Mesendoderm (in vitro differentiated cells): ENCODE measurements at regions not wholly inside any gene's neighbourhood (a gene's known extent, or its start where the extent isn't known, plus 50 kb on each side); places are given as distances from the start of the nearest gene placed in this dataset.

Source experiments
- DNase-seq: peaks from one replicate; pipeline ENCODE4 v3.0.0; 2013
- H2AK5ac ChIP-seq: 2 replicates; pipeline ENCODE4 v1.6.1; 2013; ENCODE audit warnings: low read length, inconsistent platforms
- H2BK120ac ChIP-seq: 2 replicates; pipeline ENCODE4 v1.6.1; 2013; ENCODE audit warnings: low read depth, mild to moderate bottlenecking, low read length, moderate library complexity, mixed read lengths
- H2BK15ac ChIP-seq: replicated peaks from 2 replicates; pipeline ENCODE4 v1.6.1; 2013; ENCODE audit warnings: low read depth, mild to moderate bottlenecking, moderate library complexity
- H2BK5ac ChIP-seq: 2 replicates; pipeline ENCODE4 v1.6.1; 2013; ENCODE audit warnings: low read length, inconsistent platforms
- H3K18ac ChIP-seq: 2 replicates; pipeline ENCODE4 v1.6.1; 2013; ENCODE audit warnings: mild to moderate bottlenecking, low read length, mixed read lengths
- H3K23ac ChIP-seq: one replicate; pipeline ENCODE4 v1.6.1; 2013; ENCODE audit warnings: low read length
- H3K27ac ChIP-seq: 2 replicates; pipeline ENCODE4 v1.5.1; 2013; ENCODE audit warnings: low read depth, mild to moderate bottlenecking, inconsistent platforms, low read length, moderate library complexity
- H3K27me3 ChIP-seq: 2 replicates; pipeline ENCODE4 v1.6.1; 2013; ENCODE audit warnings: low read length, control low read depth, mild to moderate bottlenecking, inconsistent platforms; ENCODE audit not compliant: insufficient read depth, poor library complexity
- H3K36me3 ChIP-seq: 2 replicates; pipeline ENCODE4 v1.6.1; 2013; ENCODE audit warnings: low read length, inconsistent platforms; ENCODE audit not compliant: control insufficient read depth, insufficient read depth
- H3K4ac ChIP-seq: one replicate; pipeline ENCODE4 v1.6.1; 2013; ENCODE audit warnings: low read depth, mild to moderate bottlenecking, low read length, moderate library complexity
- H3K4me1 ChIP-seq: 2 replicates; pipeline ENCODE4 v1.6.1; 2013; ENCODE audit warnings: low read depth, low read length, inconsistent platforms; ENCODE audit not compliant: control insufficient read depth
- H3K4me2 ChIP-seq: 2 replicates; pipeline ENCODE4 v1.6.1; 2013; ENCODE audit warnings: low read length
- H3K4me3 ChIP-seq: 2 replicates; pipeline ENCODE4 v1.5.1; 2013; ENCODE audit warnings: mild to moderate bottlenecking, low read length
- H3K56ac ChIP-seq: one replicate; pipeline ENCODE4 v1.6.1; 2013; ENCODE audit warnings: low read length
- H3K79me1 ChIP-seq: 2 replicates; pipeline ENCODE4 v1.6.1; 2013; ENCODE audit warnings: low read length, inconsistent platforms
- H3K79me2 ChIP-seq: 2 replicates; pipeline ENCODE4 v1.6.1; 2013; ENCODE audit warnings: mild to moderate bottlenecking, low read length; ENCODE audit not compliant: control insufficient read depth, insufficient read depth
- H3K9ac ChIP-seq: 2 replicates; pipeline ENCODE4 v1.6.1; 2013; ENCODE audit warnings: low read length, inconsistent platforms
- H4K5ac ChIP-seq: one replicate; pipeline ENCODE4 v1.6.1; 2013; ENCODE audit warnings: low read length
- H4K8ac ChIP-seq: one replicate; pipeline ENCODE4 v1.6.1; 2013; ENCODE audit warnings: low read depth, mild to moderate bottlenecking, control low read depth, low read length, moderate library complexity
- WGBS: extraction: QIAGEN DNeasy Blood & Tissue Kit; methylation state at CpG from one replicate; pipeline ENCODE4 v1.1.7; 2013; ENCODE audit warnings: low lambda C conversion rate, missing lambda C conversion rate; ENCODE audit not compliant: insufficient coverage; ENCODE audit errors: extremely low coverage; 5-methylcytosine and 5-hydroxymethylcytosine counted together

GRCh38 chr10:57249615-57250281 is 888.7 kb upstream of the ZWINT start:
- Histone ChIP-seq H3K79me2 (no peaks in the 10 kb centered on the region), H4K5ac (no peak overlapping the region), H3K27me3 (no peaks in the 10 kb centered on the region), H3K56ac (no peak overlapping the region), H3K79me1 (no peaks in the 10 kb centered on the region), H3K4me1 (no peaks in the 10 kb centered on the region), H2BK5ac (no peak overlapping the region), H3K9ac (no peak overlapping the region), H2BK15ac (no peak overlapping the region), H3K18ac (no peak overlapping the region), H3K36me3 (no peaks in the 10 kb centered on the region), H4K8ac (no peak overlapping the region), H3K27ac (no peak overlapping the region), H2AK5ac (no peak overlapping the region), H3K4ac (no peak overlapping the region), H2BK120ac (no peak overlapping the region), H3K4me2 (no peak overlapping the region), H3K23ac (no peak overlapping the region), H3K4me3 (no peak overlapping the region)
- WGBS, result no CpG with 5 or more reads among the region's 32 CpGs
- no peak for DNase-seq

GRCh38 chr10:57247271-57247670 is 886.2 kb upstream of the ZWINT start:
- WGBS, result no CpG with 5 or more reads among the region's 4 CpGs
- DNase-seq, result peak; percentile 2
- H3K4me3 ChIP-seq, result no peak overlapping the region

GRCh38 chr10:57225920-57226319 is 864.9 kb upstream of the ZWINT start:
- Histone ChIP-seq H3K4ac (no peak overlapping the region), H3K27me3 (no peaks in the 10 kb centered on the region)

More at GRCh38 chr10:57247271-57247670, 886.2 kb upstream of the ZWINT start:
- no peaks in the 10 kb centered on the region for H3K79me2 ChIP-seq
- H4K8ac ChIP-seq, result no peak overlapping the region
- no peak overlapping the region for H3K18ac ChIP-seq
- no peak overlapping the region for H3K9ac ChIP-seq
- no peak overlapping the region for H3K27ac ChIP-seq
- H2BK5ac ChIP-seq, result no peak overlapping the region
- no peaks in the 10 kb centered on the region for H3K36me3 ChIP-seq
- no peaks in the 10 kb centered on the region for H3K27me3 ChIP-seq
- H3K79me1 ChIP-seq, result no peaks in the 10 kb centered on the region
- no peak overlapping the region for H4K5ac ChIP-seq
- H3K4me1 ChIP-seq, result no peaks in the 10 kb centered on the region
- no peak overlapping the region for H2AK5ac ChIP-seq
- no peak overlapping the region for H2BK15ac ChIP-seq
- no peak overlapping the region for H3K4me2 ChIP-seq
- no peak overlapping the region for H2BK120ac ChIP-seq
- no peak overlapping the region for H3K56ac ChIP-seq
- H3K4ac ChIP-seq, result no peak overlapping the region
- H3K23ac ChIP-seq, result no peak overlapping the region

GRCh38 chr10:57224811-57225210 is 863.8 kb upstream of the ZWINT start:
- H3K4me2 ChIP-seq, result no peak overlapping the region
- H4K8ac ChIP-seq, result no peak overlapping the region
- H3K18ac ChIP-seq, result no peak overlapping the region
- no peak overlapping the region for H3K27ac ChIP-seq
- H3K56ac ChIP-seq, result no peak overlapping the region
- no peaks in the 10 kb centered on the region for H3K36me3 ChIP-seq
- no peak overlapping the region for H2AK5ac ChIP-seq
- H3K4me1 ChIP-seq, result no peaks in the 10 kb centered on the region
- no peaks in the 10 kb centered on the region for H3K79me1 ChIP-seq
- no CpG with 5 or more reads among the region's 2 CpGs for WGBS
- no peak overlapping the region for H2BK15ac ChIP-seq
- no peak overlapping the region for H3K9ac ChIP-seq
- H4K5ac ChIP-seq, result no peak overlapping the region
- H2BK5ac ChIP-seq, result no peak overlapping the region
- H2BK120ac ChIP-seq, result no peak overlapping the region
- H3K4ac ChIP-seq, result no peak overlapping the region
- H3K27me3 ChIP-seq, result no peaks in the 10 kb centered on the region
- no peak for DNase-seq
- no peaks in the 10 kb centered on the region for H3K79me2 ChIP-seq
- no peak overlapping the region for H3K4me3 ChIP-seq
- H3K23ac ChIP-seq, result no peak overlapping the region

More at GRCh38 chr10:57225920-57226319, 864.9 kb upstream of the ZWINT start:
- Histone ChIP-seq H2BK5ac (no peak overlapping the region), H3K9ac (no peak overlapping the region), H4K5ac (no peak overlapping the region), H3K79me1 (no peaks in the 10 kb centered on the region), H2AK5ac (no peak overlapping the region), H3K27ac (no peak overlapping the region), H3K18ac (no peak overlapping the region), H3K4me1 (no peaks in the 10 kb centered on the region), H3K4me3 (no peak overlapping the region), H3K4me2 (no peak overlapping the region), H3K79me2 (no peaks in the 10 kb centered on the region), H4K8ac (no peak overlapping the region), H3K36me3 (no peaks in the 10 kb centered on the region), H2BK15ac (no peak overlapping the region), H2BK120ac (no peak overlapping the region), H3K23ac (no peak overlapping the region), H3K56ac (no peak overlapping the region)
- no CpG with 5 or more reads among the region's 3 CpGs for WGBS
- DNase-seq, result no peak

- H2AK5ac ChIP-seq, result no peak overlapping the region
- DNase-seq, result peak; percentile 79
- H3K79me1 ChIP-seq, result no peaks in the 10 kb centered on the region
Observed at GRCh38 chr10:57222603-57223002, 861.5 kb upstream of the ZWINT start.

GRCh38 chr10:57222129-57222528 is 861.1 kb upstream of the ZWINT start:
- Histone ChIP-seq H4K5ac (no peak overlapping the region), H3K18ac (no peak overlapping the region), H3K23ac (no peak overlapping the region), H3K4me3 (no peak overlapping the region), H3K9ac (no peak overlapping the region), H3K36me3 (no peaks in the 10 kb centered on the region), H3K4ac (no peak overlapping the region), H3K79me1 (no peaks in the 10 kb centered on the region), H3K4me1 (no peaks in the 10 kb centered on the region), H3K27ac (no peak overlapping the region), H3K27me3 (no peaks in the 10 kb centered on the region), H3K4me2 (no peak overlapping the region), H2BK15ac (no peak overlapping the region), H2BK5ac (no peak overlapping the region), H3K79me2 (no peaks in the 10 kb centered on the region), H4K8ac (no peak overlapping the region), H3K56ac (no peak overlapping the region), H2AK5ac (no peak overlapping the region), H2BK120ac (no peak overlapping the region)
- DNase-seq, result no peak
- no CpG with 5 or more reads among the region's 3 CpGs for WGBS

More at GRCh38 chr10:57222603-57223002, 861.5 kb upstream of the ZWINT start:
- Histone ChIP-seq H2BK120ac (no peak overlapping the region), H3K27me3 (no peaks in the 10 kb centered on the region), H4K8ac (no peak overlapping the region), H3K4me2 (no peak overlapping the region), H3K9ac (no peak overlapping the region), H2BK5ac (no peak overlapping the region), H2BK15ac (no peak overlapping the region), H3K56ac (no peak overlapping the region), H3K4me3 (no peak overlapping the region), H3K4me1 (no peaks in the 10 kb centered on the region), H4K5ac (no peak overlapping the region), H3K18ac (no peak overlapping the region), H3K79me2 (no peaks in the 10 kb centered on the region), H3K27ac (no peak overlapping the region), H3K4ac (no peak overlapping the region), H3K23ac (no peak overlapping the region), H3K36me3 (no peaks in the 10 kb centered on the region)
- WGBS, result no CpG with 5 or more reads among the region's 2 CpGs
